ENCODE measurements at regions not wholly inside any gene's neighbourhood (a gene's known extent, or its start where the extent isn't known, plus 50 kb on each side); places are given as distances from the start of the nearest gene placed in this dataset.

- no peak for TF ChIP-seq ZFX (IDR thresholded peaks at IDR 0.05)
- TF ChIP-seq, protein P1, sequence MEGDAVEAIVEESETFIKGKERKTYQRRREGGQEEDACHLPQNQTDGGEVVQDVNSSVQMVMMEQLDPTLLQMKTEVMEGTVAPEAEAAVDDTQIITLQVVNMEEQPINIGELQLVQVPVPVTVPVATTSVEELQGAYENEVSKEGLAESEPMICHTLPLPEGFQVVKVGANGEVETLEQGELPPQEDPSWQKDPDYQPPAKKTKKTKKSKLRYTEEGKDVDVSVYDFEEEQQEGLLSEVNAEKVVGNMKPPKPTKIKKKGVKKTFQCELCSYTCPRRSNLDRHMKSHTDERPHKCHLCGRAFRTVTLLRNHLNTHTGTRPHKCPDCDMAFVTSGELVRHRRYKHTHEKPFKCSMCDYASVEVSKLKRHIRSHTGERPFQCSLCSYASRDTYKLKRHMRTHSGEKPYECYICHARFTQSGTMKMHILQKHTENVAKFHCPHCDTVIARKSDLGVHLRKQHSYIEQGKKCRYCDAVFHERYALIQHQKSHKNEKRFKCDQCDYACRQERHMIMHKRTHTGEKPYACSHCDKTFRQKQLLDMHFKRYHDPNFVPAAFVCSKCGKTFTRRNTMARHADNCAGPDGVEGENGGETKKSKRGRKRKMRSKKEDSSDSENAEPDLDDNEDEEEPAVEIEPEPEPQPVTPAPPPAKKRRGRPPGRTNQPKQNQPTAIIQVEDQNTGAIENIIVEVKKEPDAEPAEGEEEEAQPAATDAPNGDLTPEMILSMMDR (conservative IDR thresholded peaks at IDR 0.05), result no peak
- H3K27ac ChIP-seq, result no peak overlapping the region; the same call in 1 of the 2 replicates
Measured at GRCh38 chr14:101494826-101495225, 66.5 kb upstream of the DIO3 start.

DNA sequence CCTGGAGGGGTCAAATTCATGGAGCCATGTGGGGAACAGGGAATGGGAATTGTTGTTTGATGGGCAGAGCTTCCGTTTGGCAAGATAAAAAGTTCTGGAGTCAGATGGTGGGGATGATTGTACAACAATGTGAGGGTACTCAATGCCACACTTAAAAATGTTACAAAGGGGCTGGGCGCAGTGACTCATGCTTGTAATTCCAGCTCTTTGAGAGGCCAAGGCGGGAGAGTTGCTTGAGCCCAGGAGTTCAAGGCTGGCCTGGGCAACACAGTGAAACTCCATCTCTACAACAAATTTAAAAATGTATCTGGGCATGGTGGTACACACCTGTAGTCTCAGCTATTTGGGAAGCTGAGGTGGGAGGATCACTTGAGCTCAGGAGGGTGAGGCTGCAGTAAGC lies 66.0 kb upstream of the DIO3 start:
- TF ChIP-seq, protein P1 (conservative IDR thresholded peaks at IDR 0.05), result no peak
- no peak for TF ChIP-seq ZFX (IDR thresholded peaks at IDR 0.05)
- peak overlapping the region; percentile 4; the same call in 1 of the 2 replicates for H3K27ac ChIP-seq

GRCh38 chr14:101495827-101496775 lies 65.2 kb upstream of the DIO3 start:
- no peak for TF ChIP-seq ZFX (IDR thresholded peaks at IDR 0.05)
- TF ChIP-seq, protein P1 (conservative IDR thresholded peaks at IDR 0.05), result no peak

GRCh38 chr14:101496776-101497683 lies 64.3 kb upstream of the DIO3 start:
- TF ChIP-seq, protein P1 (conservative IDR thresholded peaks at IDR 0.05), result no peak
- TF ChIP-seq ZFX (IDR thresholded peaks at IDR 0.05), result no peak

More at GRCh38 chr14:101495827-101496775, 65.2 kb upstream of the DIO3 start:
- H3K27ac ChIP-seq, result no peak overlapping the region

GRCh38 chr14:101497684-101498525 lies 63.4 kb upstream of the DIO3 start:
- no peak overlapping the region for H3K27ac ChIP-seq

More at GRCh38 chr14:101496776-101497683, 64.3 kb upstream of the DIO3 start:
- no peak overlapping the region for H3K27ac ChIP-seq

DNA sequence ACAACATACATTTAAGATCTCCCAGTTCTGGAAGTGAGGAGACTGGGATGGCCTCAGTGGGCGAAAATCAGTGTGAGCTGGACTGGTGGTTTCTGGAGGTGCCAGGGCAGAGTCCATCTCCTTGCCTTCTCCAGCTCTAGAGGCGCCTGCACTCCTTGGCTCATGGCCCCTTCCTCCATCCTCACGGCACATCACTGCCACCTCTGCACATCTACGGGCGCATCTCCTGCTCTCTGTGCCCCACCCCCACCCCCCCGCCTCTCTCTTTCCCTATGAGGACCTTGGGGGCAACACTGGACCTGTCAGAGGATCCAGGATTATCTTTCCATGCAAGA lies 62.8 kb upstream of the DIO3 start:
- no peak overlapping the region for H3K27ac ChIP-seq
- no peak for TF ChIP-seq ZFX (IDR thresholded peaks at IDR 0.05)
- TF ChIP-seq, protein P1 (conservative IDR thresholded peaks at IDR 0.05), result no peak

More at GRCh38 chr14:101497684-101498525, 63.4 kb upstream of the DIO3 start:
- TF ChIP-seq, protein P1 (conservative IDR thresholded peaks at IDR 0.05), result no peak
- TF ChIP-seq ZFX (IDR thresholded peaks at IDR 0.05), result no peak
